Caki2 (cell line): ENCODE measurements at regions not wholly inside any gene's neighbourhood (a gene's known extent, or its start where the extent isn't known, plus 50 kb on each side); places are given as distances from the start of the nearest gene placed in this dataset.

Experiments used
- DNase-seq: peaks from one replicate; pipeline ENCODE4 v3.0.0-alpha.2; 2015; ENCODE audit warnings: low read depth
- in situ Hi-C: cut with HindIII; loops from 2 replicates; pipeline ENCODE4 v1.10.0; 2016; ENCODE audit warnings: low sequenced_read_pairs, low pct_unique_long_range_greater_than_20kb, mixed read lengths

GRCh38 chr7:36802459-36803135 is 78.3 kb upstream of the AOAH start:
- DNase-seq = no peak
- in situ Hi-C loops = no loop called here

DNA sequence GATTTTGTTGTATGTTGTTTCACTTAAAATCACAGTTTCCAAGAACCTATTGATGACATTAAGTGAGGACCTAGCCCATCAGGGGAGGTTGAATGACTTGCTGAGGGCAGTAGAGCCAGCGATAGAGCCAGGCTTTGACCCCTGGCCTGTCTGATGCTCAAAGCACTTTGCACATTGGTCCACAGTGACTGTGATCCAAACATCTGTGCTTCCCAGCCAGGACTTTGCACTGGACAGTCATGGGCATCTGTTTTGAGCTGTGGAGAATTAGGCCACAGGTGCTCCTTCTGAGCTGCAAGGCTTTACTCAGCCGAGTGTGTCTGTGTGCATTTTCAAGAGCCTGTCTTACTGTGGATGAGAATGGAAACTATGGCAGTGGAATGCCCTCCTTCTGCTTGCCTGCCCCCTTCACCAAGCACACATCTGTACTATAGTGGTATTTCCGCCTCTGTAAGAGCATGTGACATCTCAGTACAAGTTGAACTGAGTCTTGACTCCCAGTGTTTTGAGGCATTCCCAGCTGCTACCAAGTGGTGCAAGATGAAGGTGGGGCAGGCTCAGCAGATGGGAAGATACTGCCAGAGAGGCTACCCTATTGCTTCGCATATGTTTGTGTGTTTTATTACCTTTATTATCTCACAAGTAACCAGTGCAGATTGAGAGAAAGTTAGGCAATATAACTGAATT is 72.7 kb upstream of the AOAH start:
- no peak for DNase-seq
- in situ Hi-C loops = no loop called here

- peak; percentile 27 for DNase-seq
- in situ Hi-C loops = no loop called here
These were observed 71.2 kb upstream of the AOAH start for GRCh38 chr7:36795451-36796021.

- in situ Hi-C loops = no loop called here
- no peak for DNase-seq
These were observed 70.4 kb upstream of the AOAH start for GRCh38 chr7:36794689-36795088.

DNA sequence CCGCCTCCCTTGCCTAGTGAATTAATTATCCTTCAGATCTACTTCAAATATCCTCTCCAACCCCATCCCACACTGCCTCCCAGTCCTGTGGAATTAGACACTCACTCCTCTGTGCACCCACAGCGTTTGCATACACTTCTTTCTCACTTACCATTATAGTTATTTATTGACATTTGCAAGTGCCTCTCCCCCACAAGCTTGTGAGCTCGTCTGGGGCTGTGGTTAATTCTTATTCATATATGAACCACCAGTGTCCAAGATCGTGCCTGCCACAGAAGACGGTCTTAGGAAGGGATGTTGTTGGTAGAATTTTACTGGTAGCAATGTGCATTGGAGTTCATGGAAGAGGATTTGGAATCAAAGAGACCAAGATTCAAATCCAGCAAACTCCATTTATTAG is 68.1 kb upstream of the AOAH start:
- no peak for DNase-seq
- in situ Hi-C loops = no loop called here

GRCh38 chr7:36790311-36790787 is 66.1 kb upstream of the AOAH start:
- DNase-seq = no peak
- in situ Hi-C loops = no loop called here

DNA sequence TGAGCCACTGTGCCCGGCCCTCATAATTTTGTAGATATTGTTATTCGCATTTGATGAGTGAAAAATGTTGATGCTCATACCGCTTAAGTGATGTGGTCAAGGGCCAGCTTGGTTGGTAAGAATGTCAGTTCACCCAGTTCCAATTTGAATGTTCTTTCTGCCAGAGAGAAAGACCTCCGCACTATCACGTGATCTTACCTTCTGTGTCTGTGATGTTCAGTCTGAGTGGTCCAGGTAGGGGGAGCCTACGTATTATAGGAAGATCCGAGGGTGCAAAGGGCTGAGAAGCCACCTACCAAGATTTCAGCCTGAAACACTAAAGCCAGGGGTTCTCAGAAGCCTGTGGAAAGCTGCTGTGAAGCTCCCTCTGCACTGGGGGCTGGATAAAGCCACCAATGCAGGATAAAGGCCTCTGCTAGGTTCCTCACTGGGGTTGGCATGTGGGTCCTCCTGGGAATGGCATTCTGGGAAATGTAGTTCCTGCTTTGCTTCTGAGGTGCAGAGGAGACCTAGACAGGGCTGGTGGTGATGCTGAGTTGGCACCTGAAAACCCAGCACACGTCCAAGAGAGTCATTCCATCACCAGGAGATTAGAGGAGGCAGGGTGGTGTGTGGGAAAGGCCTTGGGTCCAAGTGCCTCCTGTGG is 64.7 kb upstream of the AOAH start:
- in situ Hi-C loops = no loop called here
- DNase-seq = no peak

- in situ Hi-C loops = no loop called here
- no peak for DNase-seq
These were observed 63.7 kb upstream of the AOAH start for GRCh38 chr7:36787933-36788378.

- in situ Hi-C loops = no loop called here
- no peak for DNase-seq
These were observed 61.0 kb upstream of the AOAH start for GRCh38 chr7:36784991-36785940.

DNA sequence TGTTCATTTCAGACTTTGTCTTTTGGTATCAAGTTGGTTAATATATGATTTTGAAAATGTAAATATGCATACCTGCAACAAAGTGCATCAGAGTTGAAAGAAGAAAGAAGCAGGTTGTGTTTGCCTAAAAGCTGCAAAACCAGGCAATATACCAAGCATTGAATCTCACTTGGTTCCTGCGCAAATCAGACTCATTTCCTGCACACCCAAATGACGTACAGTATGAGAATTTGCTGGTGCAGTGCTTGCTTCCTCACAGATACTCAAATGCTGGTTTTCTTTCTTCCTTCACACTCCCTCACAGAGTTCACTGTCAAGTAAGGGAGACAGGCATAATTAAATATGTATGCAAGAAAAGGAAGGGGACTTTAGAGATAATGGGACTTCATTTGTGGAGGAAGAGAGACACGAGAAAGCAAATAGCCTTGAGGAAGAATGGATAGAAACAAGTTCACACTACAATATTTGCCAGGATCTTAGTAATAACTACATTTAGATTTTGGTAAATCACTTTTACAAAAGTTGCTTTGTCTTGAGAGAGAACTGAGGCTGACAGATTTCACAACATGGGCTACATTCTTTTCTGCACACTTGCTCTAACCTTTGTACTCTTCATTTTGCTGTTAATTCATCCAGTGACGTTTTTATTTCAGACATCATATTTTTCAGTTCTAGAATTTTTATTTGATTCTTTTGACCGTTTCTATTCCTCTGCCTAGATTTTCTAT is 56.9 kb upstream of the AOAH start:
- in situ Hi-C loops = no loop called here
- DNase-seq = no peak

DNA sequence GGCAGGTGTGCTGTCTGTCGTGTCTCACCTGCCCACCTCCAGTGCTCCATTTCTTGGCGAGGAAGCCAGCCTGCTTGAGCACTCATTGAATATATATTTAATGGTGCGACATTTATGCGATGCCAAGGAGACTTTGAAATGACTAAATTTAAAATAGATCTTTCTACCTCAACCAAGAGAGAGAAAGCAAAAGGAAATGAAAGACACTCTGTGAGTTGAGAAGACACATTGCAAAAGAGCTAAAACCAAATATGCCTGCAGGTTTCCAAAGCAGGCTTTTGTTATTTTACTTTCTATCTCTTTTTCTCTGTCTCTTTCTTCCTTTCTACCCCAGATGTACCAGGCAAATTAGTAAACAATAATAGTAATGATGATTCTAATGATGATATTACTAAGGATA is 53.6 kb upstream of the AOAH start:
- no peak for DNase-seq
- in situ Hi-C loops = no loop called here

- no peak for DNase-seq
- in situ Hi-C loops = no loop called here
These were observed 52.8 kb upstream of the AOAH start for GRCh38 chr7:36777062-36777461.

DNA sequence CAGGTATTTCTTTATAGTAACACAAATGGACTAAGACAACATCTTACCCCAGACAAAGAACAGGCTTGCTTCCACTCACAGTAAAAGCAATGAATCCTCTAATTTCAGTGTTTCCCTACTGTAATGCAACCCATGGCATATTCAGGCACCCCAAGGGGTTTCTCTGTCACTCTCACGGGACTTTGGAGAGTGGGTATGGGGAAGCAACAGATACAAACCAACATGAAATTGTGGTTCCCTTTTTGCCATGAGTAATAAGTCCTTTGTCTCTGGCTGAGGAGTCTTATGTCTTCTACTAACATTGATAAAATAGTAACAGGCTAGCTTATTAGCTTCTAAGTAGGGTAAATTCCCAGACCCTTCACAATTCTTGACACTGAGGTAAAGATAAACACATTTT is 51.4 kb upstream of the AOAH start:
- DNase-seq = no peak
- in situ Hi-C loops = no loop called here

GRCh38 chr7:36775061-36775620 is 50.8 kb upstream of the AOAH start:
- in situ Hi-C loops = no loop called here
- no peak for DNase-seq
